ENCODE measurements at regions not wholly inside any gene's neighbourhood (a gene's known extent, or its start where the extent isn't known, plus 50 kb on each side); places are given as distances from the start of the nearest gene placed in this dataset.

GRCh38 chr19:27522223-27522622 is 1690.7 kb downstream of the UQCRFS1 start:
- H3K36me3 ChIP-seq (replicated peaks in 1 of 2; ENCODE audit: control insufficient read depth in 1 of 2, insufficient read depth in 2 of 2, low read length in 2 of 2), result no peaks in the 10 kb centered on the region
- ChIA-PET CTCF (ENCODE audit: low intra/inter-chr PET ratio, low total read pairs) (no interaction called here), POLR2A (no interaction called here)
- in situ Hi-C loops (cut with HindIII; ENCODE audit: extremely low pct_ligation_motif_present, low pct_unique_long_range_greater_than_20kb), result no loop called here
- no peak for ATAC-seq
- no peaks in the 10 kb centered on the region for H3K4me1 ChIP-seq (ENCODE audit: insufficient read depth, low read length)
- H3K27me3 ChIP-seq (ENCODE audit: control insufficient read depth in 1 of 2, insufficient read depth in 2 of 2, low read length in 2 of 2), result no peaks in the 10 kb centered on the region
- no TSS peak for BruUV-seq (replicated peaks)
- H3K4me2 ChIP-seq (ENCODE audit: low read depth, low read length), result no peak overlapping the region
- H3K9ac ChIP-seq (ENCODE audit: insufficient read depth, low read depth, low read length), result no peak overlapping the region
- H4K20me1 ChIP-seq (ENCODE audit: insufficient read depth, low read length), result no peaks in the 10 kb centered on the region
- no peak for FAIRE-seq
- DNase-seq (ENCODE audit: low spot score), result no peak
- H3K4me3 ChIP-seq (replicated peaks in 1 of 3; ENCODE audit: insufficient read depth in 1 of 3, low read depth in 2 of 3, low read length in 3 of 3), result no peak overlapping the region
- no peak overlapping the region for H2AFZ ChIP-seq (ENCODE audit: low read length)
- no peaks in the 10 kb centered on the region for H3K79me2 ChIP-seq (ENCODE audit: insufficient read depth, low read length)
- intact Hi-C loops (cut with micrococcal nuclease; ENCODE audit: unreplicated experiment), result no loop called here
- no peak overlapping the region for H3K27ac ChIP-seq (ENCODE audit: extremely low read length, insufficient read depth, low read length)
- TF ChIP-seq MAFF (IDR thresholded peaks at IDR 0.05; ENCODE audit: low read depth, low read length), result 0 out of 2 replicates have a peak, but pooled peaks have one; percentile 17
- TF ChIP-seq MAFK (conservative IDR thresholded peaks at IDR 0.05 in 1 of 2, IDR thresholded peaks at IDR 0.05 in 1 of 2; ENCODE audit: low read length in 2 of 2), result peak; percentile 27 to 56; a peak in 2 of 4 replicates
- no peak for TF ChIP-seq MLXIP (CRISPR knock-in tag; IDR thresholded peaks at IDR 0.05; ENCODE audit: borderline replicate concordance)
- peaks cover 100% of the 10 kb centered on the region for H3K9me3 ChIP-seq (ENCODE audit: low read length)
